CMK (cell line): ENCODE measurements at regions not wholly inside any gene's neighbourhood (a gene's known extent, or its start where the extent isn't known, plus 50 kb on each side); places are given as distances from the start of the nearest gene placed in this dataset.

ENCODE experiments used
- DNase-seq: peaks from one replicate; pipeline ENCODE4 v3.0.0-alpha.2; 2010; ENCODE audit warnings: low read depth

DNA sequence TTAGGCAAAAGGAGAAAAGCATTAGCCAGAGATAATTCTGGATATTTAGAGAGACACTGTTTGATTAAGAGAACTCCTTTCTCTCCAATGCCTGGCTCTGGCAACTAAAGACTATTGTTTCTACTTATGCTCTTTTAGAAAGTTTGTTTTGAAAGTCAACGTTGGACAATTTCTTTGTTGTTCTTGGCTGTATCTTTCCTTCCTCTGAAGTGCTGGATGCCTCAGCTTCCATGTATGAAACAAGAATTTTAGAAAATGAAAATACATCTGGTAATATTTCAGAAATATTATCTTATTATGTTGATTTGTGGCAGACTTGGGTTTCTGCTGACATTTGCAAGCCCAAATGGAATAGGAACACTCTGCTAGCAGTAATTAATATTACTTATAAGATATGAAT is 382.6 kb downstream of the SNAPC1 start:
- DNase-seq: no peak

DNA sequence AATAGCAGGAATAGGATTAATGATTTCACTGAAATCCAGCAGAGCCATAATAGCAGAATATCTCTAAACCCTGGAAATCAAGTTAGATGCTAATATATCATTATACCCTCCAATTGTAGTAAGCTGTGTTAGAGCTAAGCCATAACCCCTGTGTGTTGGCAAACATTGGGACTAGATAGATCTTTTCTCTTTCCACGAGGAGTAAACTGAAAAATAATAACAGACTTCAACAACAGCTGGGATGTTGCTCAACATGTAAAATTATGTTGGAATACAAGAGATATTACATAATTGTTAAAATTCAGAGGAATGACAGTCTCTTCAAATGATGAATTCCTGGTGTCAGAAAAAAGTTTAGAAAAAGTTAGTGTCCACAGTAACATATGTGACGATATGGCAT is 383.8 kb downstream of the SNAPC1 start:
- no peak for DNase-seq

DNA sequence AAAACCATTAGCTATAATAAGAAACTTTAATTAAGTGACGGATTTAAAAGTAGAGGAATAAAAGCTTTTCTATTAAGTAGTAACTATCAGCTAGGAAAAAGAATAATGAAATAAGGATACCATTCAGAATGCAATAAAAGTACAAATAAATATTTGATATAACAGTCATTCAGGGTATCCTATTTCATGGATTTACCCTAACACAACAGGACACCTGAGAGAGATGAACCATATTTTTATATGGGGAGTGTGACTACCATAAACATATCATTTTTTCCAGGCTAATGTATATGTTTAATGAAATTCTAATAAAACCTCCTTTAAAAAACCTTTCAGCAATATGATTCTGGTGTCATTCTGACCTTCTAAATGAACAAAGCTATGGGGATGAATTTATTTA is 393.8 kb downstream of the SNAPC1 start:
- DNase-seq: no peak

DNA sequence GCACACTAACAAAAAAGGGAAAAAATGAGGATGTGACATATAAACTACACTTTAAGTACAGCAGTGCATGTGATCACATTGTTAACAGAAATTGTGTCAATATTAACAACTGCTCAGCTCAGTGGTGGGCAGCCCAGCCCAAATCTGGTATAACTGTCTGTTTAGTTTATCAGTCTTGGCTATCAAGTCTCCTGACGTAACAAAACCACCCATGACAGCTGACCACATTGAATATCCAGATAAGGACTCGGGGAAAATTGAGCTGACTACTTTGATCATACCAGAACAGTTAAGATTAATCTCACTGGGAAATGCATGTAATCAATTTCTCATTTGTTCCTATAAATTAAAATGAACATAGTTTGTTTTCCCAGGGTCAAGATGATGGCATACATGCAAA is 396.6 kb downstream of the SNAPC1 start:
- DNase-seq: no peak

DNA sequence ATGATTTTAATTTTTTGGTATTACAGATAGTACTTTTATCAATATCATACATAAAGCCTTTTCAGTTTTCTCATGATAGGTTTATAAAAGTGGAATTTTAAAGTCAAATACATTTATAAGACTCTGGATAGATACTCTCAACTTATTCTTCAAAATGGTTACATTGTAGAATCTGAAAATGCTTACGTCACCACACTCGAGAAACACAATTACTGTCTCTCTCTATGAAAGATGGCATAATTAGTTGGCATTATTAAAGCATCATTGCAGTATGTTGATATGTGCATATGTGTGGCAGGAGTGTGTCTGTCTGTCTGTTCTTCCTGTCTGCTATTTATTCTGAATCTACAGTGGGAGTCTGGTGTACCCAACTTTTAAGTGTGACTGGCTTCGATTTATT is 397.1 kb downstream of the SNAPC1 start:
- no peak for DNase-seq

DNA sequence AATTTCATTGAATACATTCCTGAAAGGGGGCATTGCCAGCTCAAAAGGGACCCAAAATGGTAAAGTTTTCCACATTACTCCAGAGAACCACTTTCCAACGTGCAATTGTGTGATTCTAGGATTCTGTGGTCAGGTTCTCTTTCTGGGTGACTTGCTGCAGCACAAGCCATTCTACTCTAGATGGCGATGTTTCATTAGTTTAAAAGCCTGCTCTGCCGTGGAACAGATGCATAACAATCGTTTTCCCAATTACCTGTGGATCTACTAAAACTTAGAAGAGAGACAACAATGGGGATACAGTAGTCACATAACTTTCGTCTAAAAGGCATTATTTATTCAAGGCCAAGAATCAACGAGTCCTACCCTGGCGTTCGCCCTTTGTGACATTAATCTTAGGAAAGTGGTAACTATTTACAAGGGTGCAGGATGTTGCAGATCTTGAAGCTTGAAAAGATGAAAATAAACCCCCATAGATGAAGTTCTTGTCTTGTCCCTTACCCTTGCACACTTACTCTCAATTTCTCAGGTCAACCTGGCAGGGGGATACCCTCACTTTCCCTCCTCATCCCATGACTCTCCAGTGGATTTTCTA is 400.9 kb downstream of the SNAPC1 start:
- DNase-seq: no peak

DNA sequence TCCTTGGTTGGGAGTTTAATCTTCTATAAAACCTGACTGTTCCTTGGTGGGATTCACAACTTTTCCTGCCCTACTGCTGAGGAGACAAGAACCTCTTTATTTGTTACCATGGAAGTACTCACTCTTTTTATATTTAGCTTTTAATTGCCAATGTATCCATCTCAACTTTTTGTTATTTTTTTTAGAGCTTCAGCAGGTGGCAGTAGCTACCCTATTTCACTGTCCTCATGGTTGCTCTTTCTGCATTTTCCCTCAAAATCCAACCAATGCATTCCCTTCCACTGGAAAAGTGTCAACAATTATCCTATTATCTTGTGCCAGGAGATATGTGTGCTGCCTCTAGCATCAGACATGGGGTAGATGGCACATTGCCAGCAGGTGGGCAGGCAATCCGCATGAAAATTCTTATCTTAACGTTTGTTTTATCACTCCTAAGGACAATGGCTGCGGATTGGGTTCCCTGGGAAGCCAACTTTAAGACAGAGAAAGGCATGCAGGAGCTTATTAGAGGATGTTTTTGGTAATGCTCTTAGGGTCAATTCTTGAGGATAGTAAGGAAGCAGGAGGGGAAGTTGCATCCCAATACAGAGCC is 406.4 kb downstream of the SNAPC1 start:
- no peak for DNase-seq

DNA sequence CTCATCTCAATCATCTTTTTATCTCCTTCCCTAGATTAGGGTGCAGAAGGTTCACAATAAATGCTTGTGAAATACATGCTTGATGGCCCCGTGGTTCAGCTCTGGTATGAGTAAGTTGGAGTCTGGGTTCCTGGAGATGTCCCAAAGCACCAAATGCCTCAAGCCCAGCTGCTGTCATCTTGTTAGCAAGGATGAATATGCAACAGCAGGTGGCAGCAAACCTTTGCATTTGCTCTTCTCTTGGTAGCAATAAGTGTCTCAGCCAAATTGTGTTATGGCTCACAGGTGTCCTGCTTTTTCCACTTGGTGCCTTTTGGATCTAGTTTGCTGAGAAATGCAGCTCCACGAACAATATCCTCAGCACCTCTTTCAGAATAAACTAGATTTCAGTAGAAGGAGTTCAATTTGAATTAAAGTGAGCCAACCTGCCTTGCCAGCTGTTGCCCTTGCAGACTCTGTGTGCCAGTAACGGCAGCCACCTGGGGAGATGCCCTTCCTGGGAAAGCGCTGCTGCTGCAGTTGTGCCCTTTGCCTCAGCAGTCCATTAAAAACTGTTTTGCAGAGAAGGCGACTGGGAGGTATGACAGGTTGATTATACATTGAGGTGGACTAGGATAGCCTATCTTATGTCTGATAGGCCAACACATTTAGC is 417.3 kb downstream of the SNAPC1 start:
- DNase-seq: no peak

DNA sequence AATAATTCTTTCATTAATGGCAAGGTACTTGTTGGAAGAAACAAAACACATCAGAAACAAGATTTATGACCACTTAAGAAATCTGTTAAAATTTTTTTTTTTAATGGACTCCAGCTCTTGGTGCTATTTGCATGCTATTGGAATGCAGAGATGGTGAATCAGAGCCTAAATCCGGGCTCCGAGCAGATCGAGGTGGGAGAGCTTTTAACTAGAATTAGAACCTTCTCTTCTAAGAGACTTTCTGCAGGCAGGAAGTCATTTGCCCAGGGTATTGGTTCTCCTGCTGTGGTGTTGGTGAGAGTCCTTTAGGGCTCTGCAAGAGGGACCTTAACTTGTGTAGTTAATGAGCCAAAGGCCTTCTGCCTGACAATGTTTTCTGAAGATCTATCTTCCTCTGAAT is 419.4 kb downstream of the SNAPC1 start:
- DNase-seq: no peak

DNA sequence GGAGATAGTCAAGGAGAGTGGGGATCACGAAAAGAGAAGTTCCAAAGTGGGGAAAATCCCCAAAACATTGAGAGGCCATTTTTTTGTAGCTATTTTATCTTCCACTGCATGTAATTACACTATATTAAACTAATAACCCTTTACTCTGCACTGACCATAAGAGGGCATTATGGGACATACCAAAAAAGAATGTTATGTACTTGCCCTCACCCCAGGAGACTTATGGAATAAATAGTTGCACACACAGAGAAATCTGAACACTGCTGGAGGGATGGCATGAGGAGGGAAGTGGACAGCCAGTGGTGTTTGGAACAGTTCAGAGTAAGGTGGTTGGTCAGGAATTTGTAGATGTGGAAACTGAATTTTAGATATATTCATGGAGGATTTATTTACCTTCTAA is 422.9 kb downstream of the SNAPC1 start:
- DNase-seq: no peak

DNA sequence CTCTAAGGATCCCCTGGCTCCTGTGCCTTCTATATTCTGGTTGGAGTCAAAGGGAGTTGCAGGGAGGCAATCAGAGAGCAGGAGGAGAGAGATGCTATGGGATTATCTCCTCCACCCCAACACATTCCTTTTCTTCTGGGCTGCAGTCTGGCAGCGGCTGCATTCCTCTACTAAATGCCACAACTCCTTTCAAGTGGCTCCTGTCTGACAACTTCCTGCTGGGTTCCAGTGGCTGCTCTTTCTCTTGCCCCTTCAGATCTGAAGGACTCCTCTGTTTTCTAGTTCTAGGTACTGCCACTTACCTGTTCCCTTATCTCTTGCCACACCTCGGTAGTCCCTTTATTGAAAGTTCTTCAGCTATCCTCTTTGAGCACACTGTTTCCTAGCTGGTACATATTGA is 425.0 kb downstream of the SNAPC1 start:
- DNase-seq: no peak

DNA sequence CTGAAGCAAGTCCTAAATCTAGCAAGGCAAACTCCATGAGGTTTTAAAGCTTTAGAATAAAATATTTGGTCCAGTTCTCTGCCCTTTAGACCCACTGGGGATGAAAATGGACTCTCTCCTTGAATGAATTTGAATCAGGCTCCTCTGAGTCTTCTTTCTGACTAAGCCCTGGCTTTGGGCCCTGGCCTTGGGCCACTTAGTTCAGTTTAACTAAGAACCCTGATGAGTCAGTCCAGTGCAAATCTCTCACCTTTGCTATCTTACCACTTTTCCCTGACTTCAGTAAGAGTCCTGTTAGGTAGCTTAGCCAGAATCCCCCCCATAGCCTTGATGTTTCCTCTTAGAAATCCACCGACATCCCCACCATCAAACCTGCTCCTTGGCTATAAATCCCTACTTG is 427.5 kb downstream of the SNAPC1 start:
- no peak for DNase-seq

DNA sequence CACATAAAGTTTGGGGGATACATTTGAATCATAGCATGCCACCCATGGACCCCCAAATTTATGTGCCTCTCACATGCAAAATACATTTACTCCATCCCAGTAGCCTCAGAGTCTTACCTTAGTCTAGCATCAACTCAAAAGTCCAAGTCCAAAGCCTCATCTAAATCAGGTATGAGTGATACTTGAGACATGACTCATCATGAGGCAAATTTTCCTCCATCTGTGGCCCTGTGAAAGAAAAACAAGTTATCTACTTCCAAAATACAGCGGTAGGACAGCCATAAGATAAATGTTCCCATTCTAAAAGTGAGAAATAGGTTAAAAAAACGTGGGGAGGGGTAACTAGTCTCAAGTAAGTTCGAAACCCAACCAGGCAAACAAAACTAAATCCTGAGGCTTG is 444.2 kb downstream of the SNAPC1 start:
- DNase-seq: no peak

DNA sequence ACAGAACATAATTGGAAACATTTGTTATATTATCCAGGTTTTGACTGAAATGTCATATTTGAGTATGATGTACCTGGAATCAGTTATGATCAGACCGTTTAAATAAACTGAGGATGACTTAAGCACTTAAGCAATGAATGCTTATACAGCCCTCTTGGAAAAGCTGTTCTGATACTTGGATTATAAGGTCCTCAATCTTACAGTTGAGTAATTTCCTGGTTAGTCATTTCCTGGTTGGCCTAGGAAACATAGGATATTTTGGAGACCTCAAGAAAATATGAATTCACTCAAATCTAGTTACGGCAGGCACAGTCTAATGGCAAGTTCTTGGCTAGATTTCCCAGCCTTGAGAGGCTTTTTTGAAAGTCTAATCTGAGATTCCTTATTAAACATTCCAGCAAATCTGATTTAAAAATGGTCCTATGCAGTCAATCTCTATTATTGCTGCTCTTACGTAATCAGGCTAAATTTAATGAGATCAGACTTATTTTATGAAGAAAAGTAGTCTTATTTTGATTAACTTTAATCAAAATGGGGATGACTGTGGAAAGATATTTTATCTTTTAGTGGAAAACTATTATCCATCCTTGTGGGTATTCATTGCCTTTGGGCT is 447.2 kb downstream of the SNAPC1 start:
- DNase-seq: no peak

DNA sequence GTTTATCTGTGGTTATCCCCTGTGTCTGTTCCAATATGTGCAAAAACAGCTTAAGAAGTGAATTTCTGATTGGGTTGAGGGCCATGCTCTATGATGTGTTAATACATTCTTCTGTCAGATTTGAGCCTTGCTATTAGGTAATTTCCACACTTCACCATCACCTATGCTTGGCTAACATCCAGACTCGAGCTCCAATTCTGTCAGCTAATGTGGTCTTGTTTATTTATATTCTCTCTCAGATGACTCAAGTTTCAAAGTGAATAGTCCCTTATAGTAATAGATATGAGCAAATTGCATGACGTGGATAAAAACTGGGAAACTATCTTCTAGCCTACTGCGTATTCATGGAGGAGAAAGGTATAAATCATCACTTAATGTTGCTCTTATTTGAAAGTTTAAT is 451.3 kb downstream of the SNAPC1 start:
- no peak for DNase-seq

DNA sequence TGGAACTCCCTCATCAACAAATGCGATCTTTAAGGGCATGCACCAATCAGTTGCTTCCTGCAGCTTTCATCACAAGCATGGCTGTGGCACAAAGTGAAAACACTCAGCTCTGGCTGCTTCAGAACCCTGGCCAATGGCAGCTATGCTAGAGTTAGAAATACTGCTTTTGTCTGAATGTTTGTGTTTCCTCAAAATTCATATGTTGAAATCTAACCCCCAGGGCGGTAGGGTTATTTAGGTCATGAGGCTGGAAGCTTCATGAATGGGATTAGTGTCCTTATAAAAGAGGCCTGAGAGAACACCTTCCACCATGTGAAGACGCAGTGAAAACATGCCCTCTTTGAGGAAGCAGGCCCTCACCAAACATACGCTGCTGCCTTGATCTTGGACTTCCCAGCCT is 453.9 kb downstream of the SNAPC1 start:
- DNase-seq: no peak

DNA sequence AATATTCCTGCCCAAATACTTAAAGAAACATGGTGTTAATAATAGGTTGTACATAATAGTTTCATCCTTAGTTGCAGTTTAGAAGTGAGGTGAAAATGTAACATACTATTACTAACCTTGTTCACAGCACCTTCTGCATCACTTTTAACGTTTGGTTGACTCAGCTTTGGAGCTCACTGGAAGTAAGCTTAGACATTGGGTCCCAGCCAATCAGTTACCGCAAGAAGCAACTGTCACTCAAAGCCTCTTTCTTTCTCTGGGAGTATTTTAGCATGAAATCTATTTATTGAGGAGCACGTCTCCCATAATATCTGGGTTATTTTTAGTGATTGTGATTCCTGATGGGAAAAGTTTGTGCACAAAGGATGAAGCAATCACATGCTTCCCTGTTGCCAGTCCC is 472.6 kb downstream of the SNAPC1 start:
- no peak for DNase-seq

DNA sequence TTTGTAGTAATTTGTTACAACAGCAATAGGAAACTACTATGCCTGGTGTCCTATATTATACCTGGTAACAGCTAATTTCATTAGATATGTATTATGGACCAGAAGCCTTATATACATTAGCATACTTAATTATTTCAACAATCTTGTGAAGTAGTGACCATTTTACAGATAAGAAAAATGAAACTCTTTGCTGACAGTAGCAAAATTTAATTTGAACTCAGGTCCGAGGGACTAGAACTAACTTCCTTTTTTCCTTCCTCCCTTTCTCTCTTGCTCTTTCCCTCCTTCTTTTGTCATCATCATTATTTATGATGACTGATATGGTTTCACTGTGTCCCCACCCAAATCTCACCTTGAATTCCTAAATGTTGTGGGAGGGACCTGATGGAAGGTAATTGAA is 482.0 kb downstream of the SNAPC1 start:
- no peak for DNase-seq

DNA sequence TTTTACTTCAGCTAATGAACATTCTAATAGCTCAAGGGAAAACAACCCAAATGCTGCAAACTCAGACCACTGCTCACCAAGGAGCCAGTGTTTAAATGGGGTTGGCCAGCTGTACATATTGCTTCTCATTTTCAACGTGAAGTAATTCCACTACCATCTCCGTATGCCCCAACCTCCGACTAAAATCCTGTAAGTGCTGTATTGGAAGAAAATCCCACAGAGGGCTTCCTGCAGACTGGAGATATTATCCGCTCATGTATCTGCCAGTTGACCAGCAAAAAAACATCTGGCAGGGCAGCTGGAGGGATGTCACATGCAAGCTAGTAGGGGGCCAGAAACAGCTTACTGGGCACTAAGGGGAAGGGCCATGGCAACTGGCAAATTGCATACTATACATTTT is 485.0 kb downstream of the SNAPC1 start:
- no peak for DNase-seq

DNA sequence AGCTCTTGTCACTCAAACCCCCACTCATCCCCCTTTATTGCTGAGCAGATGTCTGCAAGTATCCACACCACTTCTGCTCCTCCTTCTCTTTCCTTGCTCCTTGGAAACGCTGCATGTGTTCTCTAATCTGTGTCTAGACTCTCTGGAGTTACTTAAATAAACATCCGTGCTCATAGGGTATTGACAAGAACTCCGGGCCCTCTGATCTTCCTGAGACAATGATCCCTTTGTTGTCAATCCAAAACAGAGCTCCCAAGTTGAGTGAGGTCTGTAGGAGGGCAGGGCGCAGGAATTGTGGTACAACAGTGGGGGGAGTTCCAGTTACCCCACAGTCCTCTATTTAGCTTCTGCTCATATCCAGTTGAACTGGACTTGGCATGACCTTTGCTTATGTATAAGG is 489.0 kb downstream of the SNAPC1 start:
- no peak for DNase-seq

DNA sequence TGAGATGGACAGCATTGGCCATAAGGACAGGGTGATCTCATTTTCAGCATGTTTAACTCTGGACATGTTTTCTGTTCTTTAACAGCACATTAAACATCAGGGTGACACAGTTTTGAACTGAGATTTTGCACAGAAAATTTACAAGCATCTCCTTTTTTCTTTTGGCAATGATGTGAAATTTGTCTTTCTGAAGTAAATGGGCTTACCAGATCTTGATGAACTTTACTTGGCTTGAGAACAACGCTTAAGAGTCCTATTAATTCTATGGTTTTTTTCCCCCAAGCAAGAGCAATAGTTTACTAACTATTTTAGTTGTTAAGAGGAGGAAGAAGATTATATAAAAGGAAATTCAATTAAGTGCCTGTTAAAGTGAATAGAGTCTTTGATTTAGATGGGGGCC is 491.0 kb downstream of the SNAPC1 start:
- no peak for DNase-seq

DNA sequence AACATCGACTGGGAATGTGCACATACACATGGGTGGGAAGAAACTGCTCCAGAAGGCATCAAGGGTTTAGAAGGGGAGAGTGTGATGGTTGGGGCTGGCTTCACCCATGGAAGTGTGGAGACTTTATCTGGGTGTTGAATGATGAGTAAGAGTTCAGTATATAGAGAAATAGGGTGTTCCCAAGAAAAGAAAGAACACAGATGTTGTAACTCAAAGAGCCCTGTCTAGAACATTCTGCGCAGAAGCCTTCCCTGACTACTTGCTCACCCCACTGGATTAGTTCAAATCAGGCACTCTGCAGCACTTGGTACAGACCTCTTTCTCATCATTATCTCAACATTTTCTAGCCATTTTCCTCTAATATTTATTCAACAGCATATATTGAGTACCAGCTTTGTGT is 491.7 kb downstream of the SNAPC1 start:
- no peak for DNase-seq

DNA sequence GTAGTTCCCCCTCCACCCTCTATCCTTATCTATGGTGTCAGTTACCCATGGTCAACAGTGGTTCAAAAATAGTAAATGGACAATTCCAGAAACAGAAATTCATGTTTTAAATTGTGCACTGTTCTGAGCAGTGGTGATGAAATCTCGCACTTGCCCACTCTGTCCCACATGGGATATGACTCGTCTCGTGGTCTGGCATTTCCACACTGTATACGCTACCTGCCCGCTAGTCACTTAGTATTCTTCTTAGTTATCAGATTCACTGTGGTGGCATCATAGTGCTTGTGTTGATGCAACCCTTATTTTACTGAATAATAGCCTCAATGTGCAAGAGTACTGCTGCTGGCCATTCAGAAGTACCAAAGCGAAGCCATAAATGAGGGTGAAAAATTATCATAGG is 507.0 kb downstream of the SNAPC1 start:
- no peak for DNase-seq

DNA sequence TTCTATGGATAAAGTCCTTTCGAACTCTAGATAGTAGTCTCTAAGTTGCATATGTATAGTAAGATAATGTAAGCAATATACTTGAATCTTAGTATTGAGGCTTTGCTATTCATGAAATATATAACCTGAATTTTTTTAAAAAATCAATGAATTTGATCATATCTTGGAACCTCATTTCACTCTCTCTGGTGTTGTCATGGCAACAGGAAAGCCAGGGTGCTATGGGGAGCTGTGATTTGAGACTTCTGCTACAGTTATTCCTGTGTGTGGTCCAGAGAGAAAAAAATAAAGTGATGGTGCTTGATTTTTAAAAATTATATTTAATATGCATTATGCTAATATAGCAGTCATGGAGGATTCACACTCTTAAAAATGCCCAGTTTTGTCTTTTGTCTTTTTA is 508.0 kb downstream of the SNAPC1 start:
- no peak for DNase-seq
